Cardiac muscle cell (in vitro differentiated cells and primary cell): ENCODE measurements at regions not wholly inside any gene's neighbourhood (a gene's known extent, or its start where the extent isn't known, plus 50 kb on each side); places are given as distances from the start of the nearest gene placed in this dataset.
"Not testable (repeated sequence)": the region's sequence is repeated elsewhere in the genome, so short reads cannot be mapped to it uniquely, and the experiment has no call there.

Source experiments
- DNase-seq, 2 donors: peaks; one replicate each; pipeline versions ENCODE4 v3.0.0 to v3.0.0-alpha.2; 2010 to 2017; ENCODE audit warnings: low read depth in 1 of 2, low spot score in 1 of 2
- H3K27ac ChIP-seq: fragments of 200-600 bp; sonication (generic); 2 replicates; pipeline ENCODE4 v1.5.1; 2016
- H3K27me3 ChIP-seq: fragments of 200-600 bp; sonication (generic); 2 replicates; pipeline ENCODE4 v1.6.0; 2016; ENCODE audit warnings: control low read depth
- H3K36me3 ChIP-seq: fragments of 200-600 bp; sonication (generic); 2 replicates; pipeline ENCODE4 v1.5.1; 2016; ENCODE audit warnings: control low read depth
- H3K4me1 ChIP-seq: fragments of 200-600 bp; sonication (generic); 2 replicates; pipeline ENCODE4 v1.8.1; 2017; ENCODE audit warnings: low read depth, mild to moderate bottlenecking, mixed run types
- H3K4me3 ChIP-seq: fragments of 200-600 bp; sonication (generic); 2 replicates; pipeline ENCODE4 v1.5.1; 2016; ENCODE audit warnings: mild to moderate bottlenecking
- H3K9me3 ChIP-seq: fragments of 200-600 bp; sonication (generic); 2 replicates; pipeline ENCODE4 v1.5.1; 2017; ENCODE audit warnings: low read depth, mild to moderate bottlenecking, control low read depth
- CTCF ChIP-seq: IDR thresholded peaks from 2 replicates; pipeline ENCODE4 v1.5.1; 2012; ENCODE audit warnings: low read depth, mild to moderate bottlenecking, low read length

- no peak for TF ChIP-seq CTCF
- Histone ChIP-seq H3K4me1 (no peaks in the 10 kb centered on the region), H3K4me3 (no peak overlapping the region), H3K27me3 (no peaks in the 10 kb centered on the region), H3K9me3 (no peaks in the 10 kb centered on the region), H3K27ac (no peak overlapping the region), H3K36me3 (no peaks in the 10 kb centered on the region)
- DNase-seq: no peak
Observed at GRCh38 chr17:52930145-52930544, 771.6 kb upstream of the CA10 start.

GRCh38 chr17:52923658-52924057 is 765.1 kb upstream of the CA10 start:
- no peak for TF ChIP-seq CTCF
- no peaks in the 10 kb centered on the region for H3K36me3 ChIP-seq
- no peak overlapping the region for H3K27ac ChIP-seq
- H3K9me3 ChIP-seq: no peaks in the 10 kb centered on the region
- H3K4me3 ChIP-seq: no peak overlapping the region
- no peaks in the 10 kb centered on the region for H3K4me1 ChIP-seq
- H3K27me3 ChIP-seq: no peaks in the 10 kb centered on the region
- DNase-seq: no peak

GRCh38 chr17:52899235-52899634 is 740.7 kb upstream of the CA10 start:
- Histone ChIP-seq H3K4me1 (no peaks in the 10 kb centered on the region), H3K27me3 (no peaks in the 10 kb centered on the region), H3K9me3 (no peaks in the 10 kb centered on the region), H3K4me3 (no peak overlapping the region), H3K36me3 (no peaks in the 10 kb centered on the region), H3K27ac (no peak overlapping the region)
- TF ChIP-seq CTCF: no peak
- DNase-seq: no peak

GRCh38 chr17:52895272-52895671 is 736.8 kb upstream of the CA10 start:
- H3K4me3 ChIP-seq: no peak overlapping the region
- H3K9me3 ChIP-seq: no peaks in the 10 kb centered on the region
- no peak for TF ChIP-seq CTCF
- no peaks in the 10 kb centered on the region for H3K36me3 ChIP-seq
- no peaks in the 10 kb centered on the region for H3K4me1 ChIP-seq
- no peaks in the 10 kb centered on the region for H3K27me3 ChIP-seq
- DNase-seq: no peak
- H3K27ac ChIP-seq: no peak overlapping the region

GRCh38 chr17:52892334-52892733 is 733.8 kb upstream of the CA10 start:
- H3K36me3 ChIP-seq: no peaks in the 10 kb centered on the region
- no peaks in the 10 kb centered on the region for H3K4me1 ChIP-seq
- no peak for TF ChIP-seq CTCF
- H3K27ac ChIP-seq: no peak overlapping the region
- no peaks in the 10 kb centered on the region for H3K9me3 ChIP-seq
- no peaks in the 10 kb centered on the region for H3K27me3 ChIP-seq
- H3K4me3 ChIP-seq: no peak overlapping the region
- DNase-seq: no peak

GRCh38 chr17:52885882-52886281 is 727.4 kb upstream of the CA10 start:
- H3K36me3 ChIP-seq: no peaks in the 10 kb centered on the region
- no peak for TF ChIP-seq CTCF
- H3K27ac ChIP-seq: no peak overlapping the region
- H3K4me3 ChIP-seq: no peak overlapping the region
- H3K9me3 ChIP-seq: no peaks in the 10 kb centered on the region
- peaks cover 8% of the 10 kb centered on the region for H3K4me1 ChIP-seq
- no peaks in the 10 kb centered on the region for H3K27me3 ChIP-seq
- no peak for DNase-seq

- not testable (repeated sequence) for H3K4me3 ChIP-seq, H3K36me3 ChIP-seq, H3K27me3 ChIP-seq, DNase-seq, H3K4me1 ChIP-seq, H3K9me3 ChIP-seq, H3K27ac ChIP-seq
Observed at GRCh38 chr17:52883907-52884491, 725.5 kb upstream of the CA10 start.

- not testable (repeated sequence) for H3K36me3 ChIP-seq, H3K27ac ChIP-seq, H3K9me3 ChIP-seq, H3K4me3 ChIP-seq, DNase-seq, H3K4me1 ChIP-seq, H3K27me3 ChIP-seq
Observed at GRCh38 chr17:52846767-52847166, 688.3 kb upstream of the CA10 start.
